KMS-11 (cell line): ENCODE measurements at regions not wholly inside any gene's neighbourhood (a gene's known extent, or its start where the extent isn't known, plus 50 kb on each side); places are given as distances from the start of the nearest gene placed in this dataset.

ENCODE experiments used
- H2AFZ ChIP-seq: fragments of 200-600 bp; sonication (generic); 2 replicates; pipeline ENCODE4 v1.6.1; 2016; ENCODE audit warnings: antibody characterized with exemption, mixed run types, low read depth
- H3K27ac ChIP-seq: fragments of 200-600 bp; sonication (generic); 2 replicates; pipeline ENCODE4 v1.6.1; 2016; ENCODE audit warnings: mild to moderate bottlenecking, mixed run types
- H3K27me3 ChIP-seq: fragments of 200-600 bp; sonication (generic); 2 replicates; pipeline ENCODE4 v1.6.1; 2017; ENCODE audit warnings: mild to moderate bottlenecking, low read depth, mixed run types, moderate library complexity; ENCODE audit not compliant: insufficient read depth
- H3K36me3 ChIP-seq: fragments of 200-600 bp; sonication (generic); 2 replicates; pipeline ENCODE4 v1.6.1; 2017; ENCODE audit warnings: mild to moderate bottlenecking, mixed run types; ENCODE audit not compliant: insufficient read depth
- H3K4me1 ChIP-seq: fragments of 200-600 bp; sonication (generic); 2 replicates; pipeline ENCODE4 v1.6.1; 2016; ENCODE audit warnings: mild to moderate bottlenecking, low read depth, mixed run types; ENCODE audit not compliant: poor library complexity, severe bottlenecking
- H3K4me2 ChIP-seq: fragments of 200-600 bp; sonication (generic); 2 replicates; pipeline ENCODE4 v1.7.0; 2016; ENCODE audit warnings: mild to moderate bottlenecking, mixed run types
- H3K4me3 ChIP-seq: fragments of 200-600 bp; sonication (generic); IDR thresholded peaks from 2 replicates; pipeline ENCODE4 v1.6.1; 2017; ENCODE audit warnings: low read depth, low read length, mixed read lengths; ENCODE audit not compliant: insufficient read depth
- H3K79me2 ChIP-seq: fragments of 200-600 bp; sonication (generic); 2 replicates; pipeline ENCODE4 v1.6.1; 2016; ENCODE audit warnings: low read depth, mixed run types; ENCODE audit not compliant: insufficient read depth
- H3K9ac ChIP-seq: fragments of 200-600 bp; sonication (generic); 2 replicates; pipeline ENCODE4 v1.6.1; 2016; ENCODE audit warnings: mild to moderate bottlenecking, mixed run types
- H4K20me1 ChIP-seq: fragments of 200-600 bp; sonication (generic); 2 replicates; pipeline ENCODE4 v1.6.1; 2016; ENCODE audit warnings: mild to moderate bottlenecking, mixed run types; ENCODE audit not compliant: insufficient read depth
- CTCF ChIP-seq: fragments of 200-600 bp; sonication (generic); conservative IDR thresholded peaks from 2 replicates; pipeline ENCODE4 v1.6.1; 2017; ENCODE audit warnings: low read depth, mild to moderate bottlenecking, antibody characterized with exemption, low read length, moderate library complexity, mixed read lengths

- no peak overlapping the region for H3K4me2 ChIP-seq
- H3K9ac ChIP-seq = no peak overlapping the region
- no peaks in the 10 kb centered on the region for H3K79me2 ChIP-seq
- no peaks in the 10 kb centered on the region for H4K20me1 ChIP-seq
- H3K4me3 ChIP-seq = no peak overlapping the region
- no peak overlapping the region for H2AFZ ChIP-seq
- no peaks in the 10 kb centered on the region for H3K27me3 ChIP-seq
- no peak overlapping the region for H3K27ac ChIP-seq
- no peak for TF ChIP-seq CTCF
- H3K36me3 ChIP-seq = no peaks in the 10 kb centered on the region
- H3K4me1 ChIP-seq = no peaks in the 10 kb centered on the region
Observed at GRCh38 chr4:43411226-43411625, 518.7 kb downstream of the GRXCR1 start.

DNA sequence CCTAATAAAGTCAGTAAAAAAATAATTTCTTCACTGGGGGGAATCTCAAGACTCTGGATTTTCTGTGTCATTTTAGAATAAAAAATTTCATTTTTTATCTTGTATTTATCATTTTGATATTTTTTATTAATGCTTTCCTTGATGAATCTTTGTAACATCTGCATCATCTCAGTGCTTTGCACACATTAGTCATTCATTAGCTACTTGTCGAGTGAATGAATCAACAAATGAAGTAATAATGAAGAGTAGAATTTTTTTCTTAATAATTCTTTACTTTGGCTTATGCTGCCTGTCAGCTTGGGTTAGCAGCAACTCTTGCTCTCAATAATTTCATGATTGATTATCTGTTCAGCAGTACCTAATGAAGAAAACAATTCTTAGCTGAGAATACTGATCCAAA lies 530.8 kb downstream of the GRXCR1 start:
- H3K27me3 ChIP-seq = no peaks in the 10 kb centered on the region
- no peaks in the 10 kb centered on the region for H4K20me1 ChIP-seq
- H3K79me2 ChIP-seq = no peaks in the 10 kb centered on the region
- TF ChIP-seq CTCF = no peak
- no peaks in the 10 kb centered on the region for H3K36me3 ChIP-seq
- H2AFZ ChIP-seq = no peak overlapping the region
- no peak overlapping the region for H3K4me3 ChIP-seq
- no peak overlapping the region for H3K27ac ChIP-seq
- H3K4me2 ChIP-seq = no peak overlapping the region
- H3K4me1 ChIP-seq = no peaks in the 10 kb centered on the region
- H3K9ac ChIP-seq = no peak overlapping the region

GRCh38 chr4:43425206-43425605 lies 532.7 kb downstream of the GRXCR1 start:
- Histone ChIP-seq H3K4me1 (no peaks in the 10 kb centered on the region), H3K4me3 (no peak overlapping the region), H2AFZ (no peak overlapping the region), H4K20me1 (no peaks in the 10 kb centered on the region), H3K4me2 (no peak overlapping the region), H3K27ac (no peak overlapping the region), H3K36me3 (no peaks in the 10 kb centered on the region), H3K27me3 (no peaks in the 10 kb centered on the region), H3K79me2 (no peaks in the 10 kb centered on the region), H3K9ac (no peak overlapping the region)
- no peak for TF ChIP-seq CTCF

GRCh38 chr4:43435291-43435690 lies 542.8 kb downstream of the GRXCR1 start:
- Histone ChIP-seq H3K27me3 (no peaks in the 10 kb centered on the region), H3K79me2 (no peaks in the 10 kb centered on the region), H3K4me3 (no peak overlapping the region), H4K20me1 (no peaks in the 10 kb centered on the region), H3K9ac (no peak overlapping the region), H3K4me1 (no peaks in the 10 kb centered on the region), H3K36me3 (no peaks in the 10 kb centered on the region), H2AFZ (no peak overlapping the region), H3K4me2 (no peak overlapping the region), H3K27ac (no peak overlapping the region)
- no peak for TF ChIP-seq CTCF

- no peak for TF ChIP-seq CTCF
- no peak overlapping the region for H3K4me2 ChIP-seq
- no peak overlapping the region for H2AFZ ChIP-seq
- H3K79me2 ChIP-seq = no peaks in the 10 kb centered on the region
- no peak overlapping the region for H3K9ac ChIP-seq
- H4K20me1 ChIP-seq = no peaks in the 10 kb centered on the region
- no peak overlapping the region for H3K27ac ChIP-seq
- H3K36me3 ChIP-seq = no peaks in the 10 kb centered on the region
- no peak overlapping the region for H3K4me3 ChIP-seq
- H3K4me1 ChIP-seq = no peaks in the 10 kb centered on the region
- no peaks in the 10 kb centered on the region for H3K27me3 ChIP-seq
Observed at GRCh38 chr4:43452948-43453347, 560.4 kb downstream of the GRXCR1 start.
